ENCODE measurements at regions not wholly inside any gene's neighbourhood (a gene's known extent, or its start where the extent isn't known, plus 50 kb on each side); places are given as distances from the start of the nearest gene placed in this dataset.
"Not testable (repeated sequence)": the region's sequence is repeated elsewhere in the genome, so short reads cannot be mapped to it uniquely, and the experiment has no call there.

GRCh38 chr14:48710133-48710532 is 876.0 kb downstream of the RPS29 start:
- in situ Hi-C loops (cut with HindIII; ENCODE audit: low sequenced_read_pairs), result no loop called here
- DNase-seq (ENCODE audit: low spot score), result no peak

- no peak for DNase-seq (ENCODE audit: low spot score)
- in situ Hi-C loops (cut with HindIII; ENCODE audit: low sequenced_read_pairs), result no loop called here
These were observed 876.8 kb downstream of the RPS29 start for GRCh38 chr14:48709277-48709785.

DNA sequence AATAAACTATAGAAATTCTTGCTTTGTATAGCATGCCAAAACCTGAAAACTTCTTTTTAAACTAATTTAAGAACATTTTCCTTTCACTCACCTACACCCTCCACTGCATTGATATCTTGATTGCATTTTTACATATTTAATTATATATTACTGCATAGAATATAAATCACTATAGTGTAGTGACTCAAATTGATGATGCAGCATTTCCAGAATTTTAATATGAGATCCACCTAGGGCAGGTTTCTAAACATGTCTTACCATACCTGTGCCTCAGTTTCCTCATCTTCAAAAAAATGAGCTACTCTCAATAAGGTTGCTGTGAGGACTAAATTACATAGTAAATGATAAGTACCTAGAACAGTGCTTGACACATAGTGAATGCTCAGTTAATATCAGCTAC is 881.5 kb downstream of the RPS29 start:
- DNase-seq (ENCODE audit: low spot score), result no peak
- in situ Hi-C loops (cut with HindIII; ENCODE audit: low sequenced_read_pairs), result no loop called here

DNA sequence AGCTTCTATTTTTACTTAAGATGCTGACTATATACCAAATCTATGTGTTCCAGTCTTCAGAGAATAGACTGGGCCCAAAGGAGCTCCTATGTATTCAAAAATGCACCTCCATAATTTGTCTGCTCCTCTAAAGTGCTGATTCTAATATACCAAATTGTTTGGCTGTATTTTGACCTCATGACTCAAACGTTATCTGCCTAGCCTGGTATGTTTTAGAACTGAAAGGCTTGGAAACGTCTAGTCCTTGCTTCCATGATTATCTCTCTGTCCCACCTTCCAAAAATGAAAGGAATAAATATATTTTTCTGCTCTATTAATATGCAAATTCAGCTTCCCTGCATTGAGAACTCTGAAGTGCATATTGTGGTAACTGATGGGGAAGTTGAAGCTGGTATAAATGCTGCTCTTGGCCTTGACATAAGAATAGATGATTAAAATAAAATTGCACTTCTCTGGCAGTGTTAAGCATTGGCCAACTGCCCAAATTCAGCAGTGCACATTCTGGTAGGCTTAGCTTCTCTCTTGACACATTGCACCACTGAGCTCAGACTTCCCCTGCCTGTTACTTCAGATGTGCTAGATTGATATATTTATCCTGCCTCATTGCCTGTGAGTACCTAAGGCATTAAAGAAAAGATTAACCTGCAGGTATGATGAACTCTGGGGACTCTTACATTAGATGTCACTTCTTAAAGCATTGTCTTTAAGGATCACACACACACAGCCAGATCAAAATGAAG is 882.3 kb downstream of the RPS29 start:
- DNase-seq (ENCODE audit: low spot score), result no peak
- in situ Hi-C loops (cut with HindIII; ENCODE audit: low sequenced_read_pairs), result no loop called here

DNA sequence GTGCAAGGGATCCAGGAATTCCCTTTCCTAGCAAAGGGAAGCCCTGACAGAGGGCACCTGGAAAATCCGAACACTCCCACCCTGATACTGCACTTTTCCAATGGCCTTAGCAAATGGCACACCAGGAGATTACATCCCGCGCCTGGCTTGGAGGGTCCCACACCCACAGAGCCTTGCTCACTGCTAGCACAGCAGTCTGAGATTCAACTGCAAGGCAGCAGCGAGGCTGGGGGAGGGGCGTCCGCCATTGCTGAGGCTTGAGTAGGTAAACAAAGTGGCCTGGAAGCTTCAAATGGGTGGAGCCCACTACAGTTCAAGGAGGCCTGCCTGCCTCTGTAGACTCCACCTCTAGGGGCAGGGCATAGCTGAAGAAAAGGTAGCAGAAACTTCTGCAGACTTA is 888.8 kb downstream of the RPS29 start:
- in situ Hi-C loops (cut with HindIII; ENCODE audit: low sequenced_read_pairs); DNase-seq (ENCODE audit: low spot score): not testable (repeated sequence)

DNA sequence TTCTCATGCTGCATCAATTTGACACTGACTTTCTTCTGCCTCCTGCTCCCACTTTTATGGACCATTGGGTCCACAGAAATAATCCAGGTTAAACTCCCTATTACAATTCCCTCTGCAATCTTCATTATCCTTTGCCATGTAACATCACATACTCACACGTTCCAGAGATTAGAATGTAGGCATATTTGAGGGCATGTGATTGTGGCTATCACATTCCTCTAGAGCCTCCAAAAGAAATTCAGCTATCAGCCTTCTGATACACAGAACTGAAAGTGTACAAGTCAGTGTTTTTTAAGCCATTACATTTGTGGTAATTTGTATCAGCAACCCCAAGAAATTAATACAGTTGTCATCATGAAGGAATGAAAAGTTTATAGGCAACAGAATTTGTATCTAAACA is 892.4 kb downstream of the RPS29 start:
- DNase-seq (ENCODE audit: low spot score), result no peak
- in situ Hi-C loops (cut with HindIII; ENCODE audit: low sequenced_read_pairs), result no loop called here

- no peak for DNase-seq (ENCODE audit: low spot score)
- in situ Hi-C loops (cut with HindIII; ENCODE audit: low sequenced_read_pairs), result no loop called here
These were observed 895.8 kb downstream of the RPS29 start for GRCh38 chr14:48690349-48690748.

GRCh38 chr14:48686650-48687049 is 899.5 kb downstream of the RPS29 start:
- in situ Hi-C loops (cut with HindIII; ENCODE audit: low sequenced_read_pairs), result no loop called here
- DNase-seq (ENCODE audit: low spot score), result no peak

GRCh38 chr14:48672506-48672905 is 913.7 kb downstream of the RPS29 start:
- no peak for DNase-seq (ENCODE audit: low spot score)
- in situ Hi-C loops (cut with HindIII; ENCODE audit: low sequenced_read_pairs), result no loop called here

DNA sequence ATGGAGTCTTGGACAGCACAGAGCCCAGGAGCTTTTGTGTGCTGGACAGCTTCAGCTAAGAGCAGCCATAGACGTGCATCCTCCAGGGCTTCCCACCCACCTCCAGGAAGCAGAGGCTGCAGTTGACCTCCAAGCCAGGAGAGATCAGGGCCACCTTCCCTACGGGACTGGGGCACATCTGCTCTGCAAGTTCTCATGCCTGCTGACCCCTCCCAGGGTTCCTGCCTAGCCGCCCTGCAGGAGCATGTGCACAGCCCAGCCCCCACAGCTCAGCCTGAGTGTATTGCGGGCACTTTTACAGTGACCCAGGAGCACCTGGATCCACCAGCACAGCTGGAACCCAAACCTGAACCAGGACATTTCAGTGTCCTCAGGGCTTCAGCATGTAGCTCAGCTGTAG is 915.2 kb downstream of the RPS29 start:
- DNase-seq (ENCODE audit: low spot score), result no peak
- in situ Hi-C loops (cut with HindIII; ENCODE audit: low sequenced_read_pairs), result no loop called here

GRCh38 chr14:48665077-48665784 is 920.9 kb downstream of the RPS29 start:
- DNase-seq (ENCODE audit: low spot score), result no peak
- in situ Hi-C loops (cut with HindIII; ENCODE audit: low sequenced_read_pairs), result no loop called here

DNA sequence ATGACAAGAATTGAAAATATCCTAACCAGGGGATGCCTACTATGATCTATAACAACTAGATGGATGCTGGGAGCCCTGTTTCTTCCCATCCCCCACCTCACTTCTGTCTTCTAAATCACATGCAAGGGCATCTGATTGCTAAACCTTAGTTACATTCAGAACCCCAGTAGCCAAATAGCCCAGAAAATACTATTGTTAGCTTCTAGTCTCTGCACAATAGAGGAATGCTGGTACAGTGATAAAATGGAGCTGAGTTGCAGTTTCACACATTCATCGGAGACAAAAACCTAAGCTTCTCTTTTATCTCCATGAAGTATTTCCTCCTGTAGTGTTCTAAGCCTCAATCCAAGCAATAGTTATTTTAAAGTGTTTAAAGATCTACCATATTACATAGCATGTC is 942.9 kb downstream of the RPS29 start:
- DNase-seq (ENCODE audit: low spot score), result no peak
- in situ Hi-C loops (cut with HindIII; ENCODE audit: low sequenced_read_pairs), result no loop called here

DNA sequence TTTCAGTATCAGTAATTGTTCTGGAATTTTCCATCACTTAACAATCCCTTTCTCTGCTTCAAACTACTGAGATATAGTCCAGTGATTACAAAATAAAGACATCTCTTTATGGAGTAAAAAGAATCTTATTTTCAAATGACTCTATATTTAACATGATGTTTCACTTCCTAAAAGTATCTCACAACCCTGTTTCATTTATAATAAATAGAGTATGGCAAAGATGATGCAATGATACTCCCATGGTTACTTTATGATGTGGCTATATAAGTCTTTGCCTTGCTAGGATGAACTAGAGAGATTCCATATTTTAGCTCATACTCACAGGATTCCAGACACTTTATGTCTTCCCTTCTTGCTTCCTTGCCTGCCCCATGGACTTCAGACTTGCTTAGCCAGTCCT is 953.5 kb upstream of the MDGA2 start:
- in situ Hi-C loops (cut with HindIII; ENCODE audit: low sequenced_read_pairs), result no loop called here

GRCh38 chr14:48622980-48623379 is 947.6 kb upstream of the MDGA2 start:
- DNase-seq (ENCODE audit: low spot score), result no peak
- in situ Hi-C loops (cut with HindIII; ENCODE audit: low sequenced_read_pairs), result no loop called here

More for the DNA sequence above, 953.5 kb upstream of the MDGA2 start:
- DNase-seq (ENCODE audit: low spot score), result no peak

- no peak for DNase-seq (ENCODE audit: low spot score)
- in situ Hi-C loops (cut with HindIII; ENCODE audit: low sequenced_read_pairs), result no loop called here
These were observed 942.7 kb upstream of the MDGA2 start for GRCh38 chr14:48618057-48618456.

GRCh38 chr14:48616931-48617330 is 941.5 kb upstream of the MDGA2 start:
- no peak for DNase-seq (ENCODE audit: low spot score)
- in situ Hi-C loops (cut with HindIII; ENCODE audit: low sequenced_read_pairs), result no loop called here

DNA sequence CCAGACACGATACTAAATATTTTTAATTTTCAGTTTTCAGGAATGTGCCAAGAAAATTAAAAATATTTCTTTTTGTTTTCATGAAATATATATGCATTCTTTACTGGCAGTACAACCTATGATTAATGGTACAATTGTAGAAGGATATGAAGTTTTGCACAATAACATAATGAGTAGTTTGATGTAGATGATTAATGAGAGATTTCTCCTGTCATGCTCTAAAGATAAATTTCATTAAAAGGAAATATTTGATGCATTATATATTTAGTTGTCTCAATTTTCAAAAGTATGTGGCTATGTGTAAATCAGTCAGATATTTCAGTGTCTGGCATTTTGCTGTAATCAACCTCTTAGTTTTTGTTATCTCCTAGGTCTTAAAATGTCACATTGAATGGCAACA is 940.2 kb upstream of the MDGA2 start:
- no peak for DNase-seq (ENCODE audit: low spot score)
- in situ Hi-C loops (cut with HindIII; ENCODE audit: low sequenced_read_pairs), result no loop called here

- in situ Hi-C loops (cut with HindIII; ENCODE audit: low sequenced_read_pairs), result no loop called here
- DNase-seq (ENCODE audit: low spot score), result no peak
These were observed 938.6 kb upstream of the MDGA2 start for GRCh38 chr14:48614003-48614402.

DNA sequence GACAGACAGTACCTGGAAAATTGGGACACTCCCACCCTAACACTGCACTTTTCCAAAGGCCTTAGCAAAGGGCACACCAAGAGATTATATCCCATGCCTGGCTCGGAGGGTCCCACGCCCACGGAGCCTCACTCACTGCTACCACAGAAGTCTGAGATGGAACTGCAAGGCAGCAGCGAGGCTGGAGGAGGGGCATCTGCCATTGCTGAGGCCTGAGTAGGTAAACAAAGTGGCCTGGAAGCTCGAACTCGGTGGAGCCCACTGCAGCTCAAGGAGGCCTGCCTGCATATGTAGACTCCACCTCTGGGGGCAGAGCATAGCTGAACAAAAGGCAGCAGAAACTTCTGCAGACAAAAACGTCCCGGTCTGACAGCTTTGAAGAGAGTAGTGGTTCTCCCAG is 931.6 kb upstream of the MDGA2 start:
- DNase-seq (ENCODE audit: low spot score); in situ Hi-C loops (cut with HindIII; ENCODE audit: low sequenced_read_pairs): not testable (repeated sequence)

GRCh38 chr14:48598458-48598857 is 923.1 kb upstream of the MDGA2 start:
- in situ Hi-C loops (cut with HindIII; ENCODE audit: low sequenced_read_pairs), result no loop called here
- no peak for DNase-seq (ENCODE audit: low spot score)

DNA sequence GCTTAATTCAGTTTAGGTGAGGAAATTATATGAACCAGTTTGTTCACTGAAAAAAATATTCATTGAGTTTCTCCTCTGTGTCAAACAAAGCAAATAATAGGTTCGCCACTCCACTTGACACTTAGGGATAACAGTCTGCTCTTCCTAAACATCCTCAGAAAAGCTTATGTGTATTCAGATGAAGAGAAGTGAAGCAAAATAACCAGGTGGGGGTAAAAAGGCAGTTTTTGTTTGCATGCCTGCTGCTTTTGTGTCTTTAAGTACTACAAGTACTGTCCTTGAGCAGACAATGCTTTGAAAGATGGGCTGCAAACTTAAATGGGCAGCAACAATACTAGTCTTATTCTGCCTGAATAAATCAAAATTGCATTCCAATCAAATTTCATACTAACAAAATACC is 910.7 kb upstream of the MDGA2 start:
- no peak for DNase-seq (ENCODE audit: low spot score)
- in situ Hi-C loops (cut with HindIII; ENCODE audit: low sequenced_read_pairs), result no loop called here
